IMR-90 (cell line): ENCODE measurements at regions not wholly inside any gene's neighbourhood (a gene's known extent, or its start where the extent isn't known, plus 50 kb on each side); places are given as distances from the start of the nearest gene placed in this dataset.

Experiments
- ATAC-seq: fragments of 200-7000 bp; cut with Tn5 transposase; 2 replicates; pipeline ENCODE4 v1.9.1; 2020; ENCODE audit warnings: low read depth, mild to moderate bottlenecking, moderate library complexity
- BruUV-seq: library from RNA; stranded (reverse); fragments of 400-500 nt; replicated peaks from 2 replicates; lab custom pipeline; 2021; lab: Mats Ljungman, UMichigan
- CTCF ChIA-PET: fragments of 300-600 bp; formaldehyde crosslinking; extraction: SDS; loops from one replicate; lab custom pipeline; 2021; ENCODE audit warnings: antibody characterized with exemption; lab: Yijun Ruan, JAX
- POLR2A ChIA-PET: fragments of 300-600 bp; sonication (Branson Sonifier 250); formaldehyde crosslinking; loops from one replicate; lab custom pipeline; 2022; ENCODE audit warnings: antibody characterized with exemption; ENCODE audit not compliant: unreplicated experiment; lab: Charles Lee
- DNase-seq: peaks from one replicate; pipeline ENCODE4 v3.0.0; 2013
- H2AFZ ChIP-seq: replicated peaks from 2 replicates; pipeline ENCODE3; 2013; ENCODE audit warnings: low read length, mild to moderate bottlenecking; ENCODE audit not compliant: poor library complexity
- H2AK5ac ChIP-seq: 2 replicates; pipeline ENCODE4 v1.6.1; 2013; ENCODE audit warnings: low read depth, low read length, inconsistent platforms
- H2AK9ac ChIP-seq: replicated peaks from 2 replicates; pipeline ENCODE3; 2013; ENCODE audit warnings: mild to moderate bottlenecking, low read depth, low read length, moderate library complexity; ENCODE audit not compliant: poor library complexity
- H2BK120ac ChIP-seq: 2 replicates; pipeline ENCODE4 v1.6.1; 2013; ENCODE audit warnings: low read depth, low read length, inconsistent platforms
- H2BK15ac ChIP-seq: 3 replicates; pipeline ENCODE4 v1.6.1; 2013; ENCODE audit warnings: low read depth, low read length, inconsistent platforms
- H2BK20ac ChIP-seq: 2 replicates; pipeline ENCODE4 v1.6.1; 2013; ENCODE audit warnings: low read depth, mild to moderate bottlenecking, inconsistent platforms, low read length, moderate library complexity
- H2BK5ac ChIP-seq: 2 replicates; pipeline ENCODE4 v1.6.1; 2013; ENCODE audit warnings: mild to moderate bottlenecking, low read depth, low read length, inconsistent platforms; ENCODE audit not compliant: poor library complexity, severe bottlenecking
- H3K14ac ChIP-seq: replicated peaks from 2 replicates; pipeline ENCODE4 v1.6.1; 2013; ENCODE audit warnings: low read depth, low read length, inconsistent platforms
- H3K18ac ChIP-seq: 2 replicates; pipeline ENCODE4 v1.6.1; 2013; ENCODE audit warnings: low read depth, low read length, control low read depth
- H3K23ac ChIP-seq: 2 replicates; pipeline ENCODE4 v1.6.1; 2013; ENCODE audit warnings: low read depth, low read length, inconsistent platforms
- H3K27ac ChIP-seq: 2 replicates; pipeline ENCODE4 v1.5.1; 2013; ENCODE audit warnings: mild to moderate bottlenecking, control low read depth, low read length; ENCODE audit not compliant: insufficient read depth
- H3K27me3 ChIP-seq: 2 replicates; pipeline ENCODE4 v1.6.1; 2013; ENCODE audit warnings: low read length; ENCODE audit not compliant: control insufficient read depth, insufficient read depth
- H3K36me3 ChIP-seq: 2 replicates; pipeline ENCODE4 v1.6.1; 2013; ENCODE audit warnings: low read length, mixed read lengths; ENCODE audit not compliant: control insufficient read depth, insufficient read depth
- H3K4ac ChIP-seq: 2 replicates; pipeline ENCODE4 v1.6.1; 2013; ENCODE audit warnings: low read depth, low read length, inconsistent platforms
- H3K4me1 ChIP-seq: 2 replicates; pipeline ENCODE4 v1.6.1; 2013; ENCODE audit warnings: low read length, mixed read lengths; ENCODE audit not compliant: control insufficient read depth, insufficient read depth
- H3K4me2 ChIP-seq: 2 replicates; pipeline ENCODE4 v1.6.1; 2013; ENCODE audit warnings: low read depth, mild to moderate bottlenecking, control low read depth, low read length, moderate library complexity
- H3K4me3 ChIP-seq: 2 replicates; pipeline ENCODE4 v1.5.1; 2013; ENCODE audit warnings: low read depth, mild to moderate bottlenecking, control low read depth, low read length, moderate library complexity; ENCODE audit not compliant: insufficient read depth
- H3K56ac ChIP-seq: 2 replicates; pipeline ENCODE4 v1.6.1; 2013; ENCODE audit warnings: low read length, inconsistent platforms; ENCODE audit not compliant: insufficient read depth; ENCODE audit errors: extremely low read depth
- H3K79me1 ChIP-seq, 2 experiments: 2 replicates each; pipeline ENCODE4 v1.6.1; 2013; ENCODE audit warnings: low read length in 2 of 2, inconsistent platforms in 1 of 2, low read depth in 1 of 2
- H3K9ac ChIP-seq: 2 replicates; pipeline ENCODE4 v1.6.1; 2013; ENCODE audit warnings: low read depth, low read length, control low read depth
- H3K9me1 ChIP-seq: 2 replicates; pipeline ENCODE4 v1.6.1; 2013; ENCODE audit warnings: low read length, inconsistent platforms; ENCODE audit not compliant: insufficient read depth
- H3K9me3 ChIP-seq: 2 replicates; pipeline ENCODE4 v1.6.1; 2013; ENCODE audit warnings: low read length; ENCODE audit not compliant: control insufficient read depth, insufficient read depth
- H4K20me1 ChIP-seq: 2 replicates; pipeline ENCODE4 v1.6.1; 2013; ENCODE audit warnings: low read length, inconsistent platforms; ENCODE audit not compliant: insufficient read depth
- H4K5ac ChIP-seq: 2 replicates; pipeline ENCODE4 v1.6.1; 2013; ENCODE audit warnings: mild to moderate bottlenecking, low read depth, low read length, control low read depth
- H4K8ac ChIP-seq, 2 experiments: 2 replicates each; pipeline ENCODE4 v1.6.1; 2013; ENCODE audit warnings: low read depth in 2 of 2, low read length in 2 of 2, control low read depth in 1 of 2, inconsistent platforms in 1 of 2
- H4K91ac ChIP-seq: 2 replicates; pipeline ENCODE4 v1.6.1; 2013; ENCODE audit warnings: low read depth, low read length, inconsistent platforms; ENCODE audit not compliant: insufficient read depth
- BHLHE40 ChIP-seq: fragments of 150-350 bp; IDR thresholded peaks from 2 replicates; pipeline ENCODE4 v1.6.1; 2016; ENCODE audit warnings: mild to moderate bottlenecking, low read depth, low read length
- CEBPB ChIP-seq: IDR thresholded peaks from 2 replicates; pipeline ENCODE4 v1.6.1; 2012; ENCODE audit warnings: low read depth, low read length, improper control_type of control experiment
- CHD1 ChIP-seq: IDR thresholded peaks from 2 replicates; pipeline ENCODE4 v1.6.1; 2012; ENCODE audit warnings: low read depth, low read length, improper control_type of control experiment
- CTCF ChIP-seq: conservative IDR thresholded peaks from 2 replicates; pipeline ENCODE4 v1.5.1; 2012; ENCODE audit warnings: mild to moderate bottlenecking, low read depth, low read length, improper control_type of control experiment
- ELK1 ChIP-seq: fragments of 150-350 bp; IDR thresholded peaks from 2 replicates; pipeline ENCODE4 v1.6.1; 2016; ENCODE audit warnings: low read depth, mild to moderate bottlenecking, low read length, moderate library complexity, borderline replicate concordance
- MAZ ChIP-seq: IDR thresholded peaks from 2 replicates; pipeline ENCODE4 v1.6.1; 2012; ENCODE audit warnings: low read depth, mild to moderate bottlenecking, low read length, improper control_type of control experiment, moderate library complexity, borderline replicate concordance
- MXI1 ChIP-seq: IDR thresholded peaks from 2 replicates; pipeline ENCODE4 v1.6.1; 2012; ENCODE audit warnings: low read depth, mild to moderate bottlenecking, low read length, moderate library complexity, borderline replicate concordance
- NFE2L2 ChIP-seq: fragments of 150-350 bp; IDR thresholded peaks from 2 replicates; pipeline ENCODE4 v1.6.1; 2016; ENCODE audit warnings: low read depth, mild to moderate bottlenecking, low read length
- POLR2A ChIP-seq: IDR thresholded peaks from 2 replicates; pipeline ENCODE4 v1.6.1; 2012; ENCODE audit warnings: mild to moderate bottlenecking, low read depth, low read length
- RAD21 ChIP-seq: IDR thresholded peaks from 2 replicates; pipeline ENCODE4 v1.6.1; 2012; ENCODE audit warnings: low read length, improper control_type of control experiment
- RCOR1 ChIP-seq: IDR thresholded peaks from 2 replicates; pipeline ENCODE4 v1.6.1; 2012; ENCODE audit warnings: mild to moderate bottlenecking, low read length, improper control_type of control experiment; ENCODE audit not compliant: insufficient replicate concordance
- RFX5 ChIP-seq: IDR thresholded peaks from 2 replicates; pipeline ENCODE4 v1.8.0; 2012; ENCODE audit warnings: low read depth, mild to moderate bottlenecking, low read length, moderate library complexity
- SMC3 ChIP-seq: fragments of 150-350 bp; IDR thresholded peaks from 2 replicates; pipeline ENCODE4 v1.6.1; 2016; ENCODE audit warnings: low read depth, mild to moderate bottlenecking, antibody characterized with exemption, low read length, moderate library complexity
- USF2 ChIP-seq: fragments of 150-350 bp; IDR thresholded peaks from 2 replicates; pipeline ENCODE4 v1.6.1; 2017; ENCODE audit warnings: mild to moderate bottlenecking, antibody characterized with exemption, low read length, low read depth
- WGBS, 2 experiments: methylation state at CpG; one replicate each; pipeline versions ENCODE4 v1.1.5 to v1.1.7; 2013; ENCODE audit warnings: missing lambda C conversion rate in 2 of 2; ENCODE audit not compliant: insufficient read length in 1 of 2; ENCODE audit errors: extremely low coverage in 2 of 2; 5-methylcytosine and 5-hydroxymethylcytosine counted together
- dilution Hi-C: fragments of 300-500 bp; cut with HindIII; formaldehyde crosslinking; loops from one replicate; pipeline ENCODE4 v1.14.3; 2018; ENCODE audit warnings: low sequenced_read_pairs; ENCODE audit not compliant: unreplicated experiment
- in situ Hi-C: fragments of 300-500 bp; cut with MboI; formaldehyde crosslinking; loops from 3 replicates; pipeline ENCODE4 v1.14.3; 2019; ENCODE audit warnings: low sequenced_read_pairs, inconsistent platforms, mixed read lengths
- intact Hi-C: fragments of 100-400 bp; cut with micrococcal nuclease; formaldehyde crosslinking; loops from 2 replicates; pipeline ENCODE4 v1.10.0; 2022

GRCh38 chr2:145765874-145766273 lies 1246.0 kb upstream of the ZEB2 start:
- no peak overlapping the region for H4K91ac ChIP-seq
- no peak overlapping the region for H3K18ac ChIP-seq
- no peak overlapping the region for H3K4me3 ChIP-seq
- ChIA-PET POLR2A (no interaction called here), CTCF (no interaction called here)
- no peak overlapping the region for H2AK5ac ChIP-seq
- H2BK5ac ChIP-seq, result no peak overlapping the region
- TF ChIP-seq RAD21 (no peak), RFX5 (no peak), USF2 (no peak), NFE2L2 (no peak), POLR2A (no peak), SMC3 (no peak), ELK1 (no peak), CHD1 (no peak), CEBPB (no peak), MXI1 (no peak), BHLHE40 (no peak), CTCF (no peak), RCOR1 (no peak), MAZ (no peak)
- H3K4ac ChIP-seq, result no peak overlapping the region
- dilution Hi-C loops (no loop called here), intact Hi-C loops (no loop called here), in situ Hi-C loops (loop anchor here (10.0 kb wide), 1 partner anchor 899 kb away; no protein-coding TSS in a partner anchor)
- ATAC-seq (no peak), DNase-seq (no peak)
- H2BK120ac ChIP-seq, result no peak overlapping the region
- no peak overlapping the region for H2AFZ ChIP-seq
- H2BK20ac ChIP-seq, result no peak overlapping the region
- H3K27me3 ChIP-seq, result no peaks in the 10 kb centered on the region
- no peak overlapping the region for H4K5ac ChIP-seq
- H4K20me1 ChIP-seq, result no peaks in the 10 kb centered on the region
- no peak overlapping the region for H3K4me2 ChIP-seq
- no peak overlapping the region for H3K23ac ChIP-seq
- WGBS, 2 experiments, result no CpG with 5 or more reads among the region's 1 CpG
- H3K14ac ChIP-seq, result no peak overlapping the region
- no peaks in the 10 kb centered on the region for H3K36me3 ChIP-seq
- no peaks in the 10 kb centered on the region for H3K9me1 ChIP-seq
- BruUV-seq, result no TSS peak
- no peak overlapping the region for H4K8ac ChIP-seq
- no peaks in the 10 kb centered on the region for H3K4me1 ChIP-seq
- no peak overlapping the region for H3K56ac ChIP-seq
- no peak overlapping the region for H2BK15ac ChIP-seq
- H3K9me3 ChIP-seq, result no peaks in the 10 kb centered on the region
- H3K9ac ChIP-seq, result no peak overlapping the region
- no peak overlapping the region for H3K27ac ChIP-seq
- H2AK9ac ChIP-seq, result no peak overlapping the region
- no peaks in the 10 kb centered on the region for H3K79me1 ChIP-seq
